ENCODE measurements at regions not wholly inside any gene's neighbourhood (a gene's known extent, or its start where the extent isn't known, plus 50 kb on each side); places are given as distances from the start of the nearest gene placed in this dataset.
"Not testable (repeated sequence)": the region's sequence is repeated elsewhere in the genome, so short reads cannot be mapped to it uniquely, and the experiment has no call there.

DNA sequence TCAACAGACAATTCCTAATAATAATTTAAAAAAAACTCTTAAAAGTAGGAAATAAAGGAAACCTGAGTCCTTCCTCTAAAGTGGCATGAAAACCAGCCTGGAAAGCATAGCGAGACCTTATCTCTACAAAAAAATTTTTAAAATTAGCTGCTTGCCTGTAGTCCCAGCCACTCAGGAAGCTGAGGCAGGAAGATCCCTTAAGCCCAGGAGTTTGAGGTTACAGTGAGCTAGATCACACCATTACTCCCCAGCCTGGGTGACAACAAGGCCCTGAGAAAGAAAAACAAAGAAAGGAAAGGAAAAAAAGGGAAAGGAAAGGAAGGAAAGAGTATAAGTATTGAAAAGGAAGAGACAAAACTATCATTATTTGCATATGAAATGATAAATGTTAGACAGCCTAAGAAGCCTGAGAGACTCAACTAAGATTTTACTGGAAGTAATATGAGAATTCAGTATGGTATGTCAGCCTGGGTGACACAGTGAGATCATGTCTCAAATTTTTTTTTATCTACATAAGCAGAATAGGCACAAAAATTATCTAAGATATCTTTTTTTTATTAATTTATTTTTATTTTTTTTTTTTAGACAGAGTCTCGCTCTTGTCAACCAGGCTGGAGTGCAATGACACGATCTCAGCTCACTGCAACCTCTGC lies 113.0 kb downstream of the GOSR1 start:
- DNase-seq (ENCODE audit: low read depth in 2 of 3, low spot score in 2 of 3) = no peak

DNA sequence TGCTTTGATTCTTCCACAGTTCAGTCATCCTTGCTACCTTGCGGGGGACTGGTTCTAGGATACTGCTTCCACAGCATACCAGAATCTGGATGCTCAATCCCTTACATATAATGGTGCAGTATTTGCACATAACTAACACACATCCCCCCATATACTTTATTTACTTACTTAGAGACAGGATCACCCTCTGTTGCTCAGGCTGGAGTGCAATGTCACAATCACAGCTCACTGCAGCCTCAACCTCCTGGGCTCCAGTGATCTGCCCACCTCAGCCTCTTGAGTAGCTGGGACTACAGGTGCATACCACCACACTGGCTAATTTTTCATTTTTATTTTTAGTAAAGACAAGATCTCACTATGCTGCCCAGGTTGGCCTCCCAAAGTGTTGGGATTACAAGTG lies 112.2 kb downstream of the GOSR1 start:
- DNase-seq (ENCODE audit: low read depth in 2 of 3, low spot score in 2 of 3) = no peak

DNA sequence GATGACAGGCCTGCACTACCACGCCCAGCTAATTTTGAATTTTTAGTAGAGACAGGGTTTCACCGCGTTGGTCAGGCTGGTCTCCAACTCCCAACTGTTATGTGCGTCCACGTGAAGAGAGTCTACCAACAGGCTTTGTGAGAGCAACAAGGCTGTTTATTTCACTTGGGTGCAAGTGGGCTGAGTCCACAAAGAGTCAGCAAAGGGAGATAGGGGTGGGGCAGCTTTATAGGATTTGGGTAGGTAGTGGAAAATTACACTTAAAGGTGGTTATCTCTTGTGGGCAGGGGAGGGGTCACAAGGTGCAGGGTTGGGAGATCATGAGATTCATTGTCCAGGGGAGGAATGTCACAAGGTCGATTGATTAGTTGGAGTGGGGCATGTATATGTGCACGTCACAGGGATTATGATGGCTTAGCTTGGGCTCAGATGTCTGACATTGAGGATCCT lies 111.6 kb downstream of the GOSR1 start:
- no peak for DNase-seq (ENCODE audit: low read depth in 2 of 3, low spot score in 2 of 3)

DNA sequence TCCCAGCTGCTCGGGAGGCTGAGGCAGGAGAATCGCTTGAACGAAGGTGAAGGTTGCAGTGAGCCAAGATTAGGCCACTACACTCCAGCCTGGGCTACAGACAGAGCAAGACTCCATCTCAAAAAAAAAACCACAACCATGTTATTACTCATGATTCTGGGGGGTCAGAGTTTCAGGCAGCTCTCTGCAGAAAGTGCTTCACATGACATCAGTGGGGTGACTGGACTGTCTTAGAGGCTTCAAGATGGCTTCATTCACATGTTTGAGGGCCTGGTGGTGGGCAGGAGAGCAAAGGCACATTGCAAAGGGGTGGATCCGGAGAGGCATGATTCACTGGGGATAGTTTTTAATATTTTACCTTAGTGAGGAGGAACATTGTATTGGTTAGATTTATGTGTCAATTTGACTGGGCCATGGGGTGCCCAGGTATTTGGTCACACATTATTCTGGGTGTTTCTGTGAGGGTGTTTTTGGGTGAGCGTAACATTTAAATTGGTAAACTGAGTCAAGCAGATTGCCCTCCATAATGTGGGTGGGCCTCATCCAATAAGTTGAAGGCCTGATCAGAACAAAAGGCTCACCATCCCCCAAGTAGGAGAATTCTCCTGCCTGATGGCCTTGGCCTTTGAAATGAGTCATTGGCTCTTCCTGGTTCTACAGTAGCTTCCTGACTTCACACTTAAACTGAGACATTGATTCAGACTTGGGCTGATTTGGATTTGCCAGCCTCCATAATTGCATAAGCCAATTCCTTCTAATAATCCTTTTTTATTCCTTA lies 109.8 kb downstream of the GOSR1 start:
- DNase-seq (ENCODE audit: low read depth in 2 of 3, low spot score in 2 of 3) = no peak

DNA sequence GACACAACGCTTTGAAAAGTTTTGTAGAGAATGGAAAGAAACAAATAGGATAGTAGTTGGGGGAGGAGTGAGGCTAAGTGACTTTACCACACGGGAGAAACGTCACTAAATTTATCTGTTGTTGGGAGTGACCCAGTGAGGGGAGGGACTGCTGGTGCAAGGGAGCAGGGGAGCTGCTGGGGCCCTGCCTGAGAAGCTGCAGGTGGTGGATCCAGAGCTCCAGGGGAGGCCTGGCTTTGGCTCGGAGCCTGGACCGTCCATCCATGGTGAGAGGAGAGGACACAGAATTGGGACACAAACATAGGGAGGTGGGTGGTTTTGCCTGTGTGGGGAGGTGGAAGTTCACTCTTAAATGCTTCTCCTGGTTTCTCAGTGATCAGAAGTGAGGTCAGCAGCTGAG lies 107.6 kb downstream of the GOSR1 start:
- DNase-seq (ENCODE audit: low read depth in 2 of 3, low spot score in 2 of 3) = no peak

DNA sequence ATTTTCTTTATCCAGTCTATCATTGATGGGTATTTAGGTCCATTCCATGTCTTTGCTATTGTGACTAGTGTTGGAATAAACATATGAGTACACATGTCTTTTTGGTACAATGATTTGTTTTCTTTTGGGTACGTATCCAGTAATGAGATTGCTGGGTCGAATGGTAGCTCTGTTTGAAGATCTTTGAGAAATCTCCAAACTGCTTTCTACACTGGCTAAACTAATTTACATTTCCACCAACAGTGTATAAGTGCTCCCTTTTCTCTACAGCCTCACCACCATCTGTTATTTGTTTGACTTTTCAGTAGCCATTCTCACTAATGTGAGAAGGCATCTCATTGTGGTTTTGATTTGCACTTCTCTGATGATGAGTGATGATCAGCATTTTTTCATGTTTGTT lies 103.7 kb downstream of the GOSR1 start:
- no peak for DNase-seq (ENCODE audit: low read depth in 2 of 3, low spot score in 2 of 3)

DNA sequence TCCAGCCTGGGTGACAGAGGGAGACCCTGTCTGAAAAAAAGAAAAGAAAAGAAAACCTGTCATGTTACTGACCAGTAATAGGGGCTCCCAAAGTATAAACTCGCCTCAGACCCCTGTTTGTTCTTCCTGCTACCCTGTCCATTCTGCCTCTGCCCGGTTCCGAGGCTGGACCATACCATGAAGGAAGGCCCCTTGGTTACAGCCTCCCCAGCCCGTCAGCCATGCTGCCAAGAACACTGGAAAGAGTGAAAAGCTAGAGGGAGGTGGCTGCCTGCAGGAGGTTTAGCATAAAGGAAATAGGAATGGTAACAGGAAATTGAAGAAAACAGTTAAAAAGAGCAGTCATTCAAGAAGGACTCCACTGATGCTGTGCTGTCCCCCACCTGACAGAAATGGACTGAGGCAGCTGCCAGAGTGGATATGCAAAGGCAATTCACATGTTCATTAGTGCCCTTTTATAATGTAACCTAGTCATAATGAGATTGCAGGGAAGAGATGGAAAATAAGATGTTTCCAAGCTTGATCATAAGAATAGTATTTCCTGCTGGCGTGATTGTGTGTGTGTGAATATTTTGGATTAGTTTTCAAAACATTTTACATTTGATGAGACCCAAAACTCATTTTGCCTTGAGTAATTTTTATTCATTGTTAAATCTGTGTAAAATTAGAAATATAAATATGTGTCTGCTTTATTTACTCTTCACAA lies 102.6 kb downstream of the GOSR1 start:
- no peak for DNase-seq (ENCODE audit: low read depth in 2 of 3, low spot score in 2 of 3)

DNA sequence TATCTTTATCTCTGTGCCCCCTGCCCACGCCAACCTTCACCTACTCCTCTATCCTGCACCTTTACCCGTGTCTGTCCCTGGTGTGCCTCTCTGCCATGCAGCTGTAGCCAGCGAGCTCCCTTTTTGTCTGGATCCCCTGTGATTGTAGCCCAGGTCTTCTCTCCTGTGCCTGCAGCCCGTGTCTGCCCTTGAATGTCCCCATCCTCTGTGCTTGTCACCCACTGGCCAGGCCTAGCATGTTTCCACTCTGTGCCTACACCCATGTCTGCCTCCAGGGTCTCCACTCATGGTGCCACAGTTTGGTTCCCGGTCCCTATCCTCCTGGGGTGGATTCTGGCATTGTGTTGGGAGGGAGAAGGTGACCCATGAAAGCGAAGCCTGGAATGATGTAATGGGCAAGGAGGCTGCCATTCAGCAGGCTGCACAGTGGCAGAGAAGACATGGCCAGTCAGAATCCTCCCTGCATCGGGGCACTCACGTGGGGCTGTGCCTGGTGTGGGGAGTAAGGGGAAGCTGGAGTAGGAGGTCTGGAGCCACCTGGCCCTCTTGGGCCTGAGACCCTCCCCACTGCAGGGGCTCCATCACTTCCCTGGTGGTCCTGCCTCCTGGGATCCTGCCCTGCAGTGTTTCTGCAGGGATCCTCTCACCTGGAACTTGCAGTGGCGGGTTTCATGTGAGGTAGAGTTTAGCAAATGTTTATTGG lies 101.0 kb downstream of the GOSR1 start:
- not testable (repeated sequence) for DNase-seq (ENCODE audit: low read depth in 2 of 3, low spot score in 2 of 3)
